SU-DHL-6 (cell line): ENCODE measurements at regions not wholly inside any gene's neighbourhood (a gene's known extent, or its start where the extent isn't known, plus 50 kb on each side); places are given as distances from the start of the nearest gene placed in this dataset.

ENCODE experiments used
- EZH2phosphoT487 ChIP-seq: fragments of 200-600 bp; sonication (generic), shearing (Covaris generic); conservative IDR thresholded peaks from 2 replicates; pipeline ENCODE4 v1.6.1; 2018; ENCODE audit warnings: mild to moderate bottlenecking, antibody characterized with exemption, low read length, moderate library complexity, mixed read lengths
- TF ChIP-seq, protein P1 (sequence below): fragments of 200-600 bp; sonication (generic); IDR thresholded peaks from one replicate; pipeline ENCODE4 v1.5.1; 2017; ENCODE audit warnings: antibody characterized with exemption, mild to moderate bottlenecking, low read length, moderate library complexity; ENCODE audit not compliant: insufficient read depth, poor library complexity, severe bottlenecking

DNA sequence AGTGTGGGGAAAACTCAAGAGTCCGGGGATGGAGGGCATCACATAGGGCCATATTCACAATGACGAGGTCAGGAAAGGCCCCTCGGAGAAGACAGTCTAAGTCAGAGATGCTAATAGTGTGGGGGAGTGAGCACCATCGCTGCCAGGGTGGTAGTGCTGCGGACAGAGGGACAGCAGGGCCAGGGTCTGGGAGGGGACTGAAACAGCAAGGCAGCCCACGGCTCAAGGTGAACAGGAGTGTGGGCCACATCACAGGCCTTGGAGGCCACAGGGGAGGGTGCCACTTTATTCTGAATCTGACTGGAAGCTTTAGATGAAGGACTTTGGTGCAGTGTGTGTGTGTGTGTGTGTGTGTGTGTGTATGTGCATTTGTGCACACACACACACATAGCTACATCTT, 130.9 kb upstream of the GLI2 start:
- TF ChIP-seq, protein P1, sequence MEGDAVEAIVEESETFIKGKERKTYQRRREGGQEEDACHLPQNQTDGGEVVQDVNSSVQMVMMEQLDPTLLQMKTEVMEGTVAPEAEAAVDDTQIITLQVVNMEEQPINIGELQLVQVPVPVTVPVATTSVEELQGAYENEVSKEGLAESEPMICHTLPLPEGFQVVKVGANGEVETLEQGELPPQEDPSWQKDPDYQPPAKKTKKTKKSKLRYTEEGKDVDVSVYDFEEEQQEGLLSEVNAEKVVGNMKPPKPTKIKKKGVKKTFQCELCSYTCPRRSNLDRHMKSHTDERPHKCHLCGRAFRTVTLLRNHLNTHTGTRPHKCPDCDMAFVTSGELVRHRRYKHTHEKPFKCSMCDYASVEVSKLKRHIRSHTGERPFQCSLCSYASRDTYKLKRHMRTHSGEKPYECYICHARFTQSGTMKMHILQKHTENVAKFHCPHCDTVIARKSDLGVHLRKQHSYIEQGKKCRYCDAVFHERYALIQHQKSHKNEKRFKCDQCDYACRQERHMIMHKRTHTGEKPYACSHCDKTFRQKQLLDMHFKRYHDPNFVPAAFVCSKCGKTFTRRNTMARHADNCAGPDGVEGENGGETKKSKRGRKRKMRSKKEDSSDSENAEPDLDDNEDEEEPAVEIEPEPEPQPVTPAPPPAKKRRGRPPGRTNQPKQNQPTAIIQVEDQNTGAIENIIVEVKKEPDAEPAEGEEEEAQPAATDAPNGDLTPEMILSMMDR = no peak
- no peak for TF ChIP-seq EZH2phosphoT487
